Stimulated activated CD8-positive, alpha-beta memory T cell treated with anti-CD3 and anti-CD28 coated beads, Interleukin-15, amount 100 ng/mL, for 24 hours (primary cell): ENCODE measurements at regions not wholly inside any gene's neighbourhood (a gene's known extent, or its start where the extent isn't known, plus 50 kb on each side); places are given as distances from the start of the nearest gene placed in this dataset.

Experiments
- DNase-seq: peaks from one replicate; pipeline ENCODE4 v3.0.0-alpha.2; 2020; ENCODE audit warnings: low read depth

- no peak for DNase-seq
Observed at GRCh38 chr22:22148905-22149304, 95.7 kb upstream of the VPREB1 start.

GRCh38 chr22:22144858-22145257 lies 99.7 kb upstream of the VPREB1 start:
- no peak for DNase-seq

GRCh38 chr22:22143448-22143847 lies 101.1 kb upstream of the VPREB1 start:
- DNase-seq = no peak

GRCh38 chr22:22142661-22143060 lies 101.9 kb upstream of the VPREB1 start:
- no peak for DNase-seq

GRCh38 chr22:22141771-22142591 lies 102.6 kb upstream of the VPREB1 start:
- no peak for DNase-seq

- DNase-seq = no peak
Observed at GRCh38 chr22:22141031-22141430, 103.6 kb upstream of the VPREB1 start.

- DNase-seq = no peak
Observed at GRCh38 chr22:22139364-22139763, 105.2 kb upstream of the VPREB1 start.

GRCh38 chr22:22138915-22139314 lies 105.7 kb upstream of the VPREB1 start:
- no peak for DNase-seq

GRCh38 chr22:22137891-22138290 lies 106.7 kb upstream of the VPREB1 start:
- no peak for DNase-seq

GRCh38 chr22:22133910-22134309 lies 110.7 kb upstream of the VPREB1 start:
- no peak for DNase-seq

GRCh38 chr22:22130953-22131608 lies 113.5 kb upstream of the VPREB1 start:
- no peak for DNase-seq

GRCh38 chr22:22129387-22129786 lies 115.2 kb upstream of the VPREB1 start:
- DNase-seq = no peak

GRCh38 chr22:22128440-22128839 lies 116.1 kb upstream of the VPREB1 start:
- no peak for DNase-seq

- no peak for DNase-seq
Observed at GRCh38 chr22:22127100-22127499, 117.5 kb upstream of the VPREB1 start.

- no peak for DNase-seq
Observed at GRCh38 chr22:22125579-22126468, 118.8 kb upstream of the VPREB1 start.

GRCh38 chr22:22125028-22125578 lies 119.5 kb upstream of the VPREB1 start:
- no peak for DNase-seq

- no peak for DNase-seq
Observed at GRCh38 chr22:22124374-22124773, 120.2 kb upstream of the VPREB1 start.

GRCh38 chr22:22123960-22124278 lies 120.7 kb upstream of the VPREB1 start:
- no peak for DNase-seq

GRCh38 chr22:22123118-22123959 lies 121.2 kb upstream of the VPREB1 start:
- no peak for DNase-seq

- DNase-seq = no peak
Observed at GRCh38 chr22:22122348-22123117, 122.1 kb upstream of the VPREB1 start.

GRCh38 chr22:22121445-22121844 lies 123.1 kb upstream of the VPREB1 start:
- no peak for DNase-seq
